GM18502 (cell line): ENCODE measurements at regions not wholly inside any gene's neighbourhood (a gene's known extent, or its start where the extent isn't known, plus 50 kb on each side); places are given as distances from the start of the nearest gene placed in this dataset.

ENCODE experiments used
- ATAC-seq: cut with Tn5 transposase; IDR thresholded peaks from one replicate; pipeline ENCODE4 v1.9.1; 2021; ENCODE audit warnings: mild to moderate bottlenecking; ENCODE audit not compliant: unreplicated experiment, poor library complexity

DNA sequence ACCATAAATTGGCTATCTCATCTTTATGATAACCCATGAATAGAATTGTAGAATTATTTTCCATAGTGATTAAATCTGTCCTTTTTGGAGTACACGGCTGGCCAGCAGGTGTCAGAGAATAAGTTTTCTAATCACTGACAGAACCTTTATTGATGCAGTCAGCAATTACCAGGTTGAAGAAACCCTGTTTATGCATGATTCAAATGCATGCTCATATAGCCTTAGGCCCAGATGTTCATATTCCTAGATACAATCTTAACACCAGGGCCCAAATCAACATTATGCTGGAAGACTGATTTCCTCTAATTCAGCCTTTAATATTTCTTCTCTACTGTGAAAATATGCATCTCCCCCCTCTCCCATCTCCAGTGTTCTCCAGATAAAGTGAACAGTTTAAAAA, 243.5 kb upstream of the DCBLD2 start:
- ATAC-seq: no peak

DNA sequence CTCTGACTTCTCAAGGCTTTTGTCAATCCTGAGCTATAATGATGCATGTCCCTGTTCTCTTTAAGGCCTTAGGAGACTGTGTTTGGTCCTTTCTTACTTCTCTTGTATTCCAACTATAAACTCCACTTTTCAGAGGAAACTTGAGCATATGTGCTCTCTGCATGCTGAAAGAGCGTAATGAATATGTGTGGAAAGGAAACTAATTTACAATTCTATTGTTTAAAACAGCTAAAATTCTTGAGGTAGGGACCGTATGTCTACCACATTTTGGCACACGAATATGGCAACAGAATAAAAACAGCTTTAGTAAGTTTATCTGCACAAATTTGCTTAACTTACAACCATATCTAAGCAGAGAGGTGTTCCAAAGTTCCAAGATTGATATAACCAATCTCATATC, 242.0 kb upstream of the DCBLD2 start:
- ATAC-seq: no peak

DNA sequence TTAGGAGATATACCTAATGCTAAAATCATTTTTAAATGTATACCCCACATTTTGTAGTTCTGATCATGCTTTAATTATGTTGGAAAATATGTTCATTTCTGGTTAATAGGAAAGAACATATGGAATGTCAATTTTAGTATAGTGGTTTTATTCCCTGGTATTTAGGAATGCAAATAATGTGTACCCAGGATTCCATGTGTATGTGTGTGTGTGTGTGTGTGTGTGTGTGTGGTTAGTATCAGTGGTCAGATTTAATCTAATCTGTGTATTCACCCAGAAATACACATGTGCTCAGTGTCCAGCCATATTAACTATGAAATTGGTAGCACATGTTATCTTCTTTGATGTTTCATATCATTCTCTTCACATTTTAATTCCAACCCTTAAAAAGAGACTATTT, 233.5 kb upstream of the DCBLD2 start:
- no peak for ATAC-seq

DNA sequence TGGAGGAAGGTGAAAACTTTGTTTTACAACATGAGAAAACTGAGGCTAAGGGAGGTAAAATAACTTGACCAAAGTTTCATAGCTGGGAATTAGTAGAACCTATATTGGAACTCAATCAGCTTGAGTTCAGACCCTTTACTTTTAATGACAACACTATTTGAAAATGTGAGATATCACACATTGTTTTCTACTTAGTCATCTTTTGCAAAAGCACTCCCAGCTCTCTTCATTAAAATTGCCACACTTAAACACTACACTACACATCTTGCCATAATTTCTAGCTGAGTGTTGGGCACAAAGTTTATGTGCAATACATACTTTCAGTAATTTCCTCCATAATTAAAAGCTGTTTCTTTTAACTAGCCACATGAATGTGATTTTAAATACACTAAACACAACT, 230.4 kb upstream of the DCBLD2 start:
- ATAC-seq: no peak

DNA sequence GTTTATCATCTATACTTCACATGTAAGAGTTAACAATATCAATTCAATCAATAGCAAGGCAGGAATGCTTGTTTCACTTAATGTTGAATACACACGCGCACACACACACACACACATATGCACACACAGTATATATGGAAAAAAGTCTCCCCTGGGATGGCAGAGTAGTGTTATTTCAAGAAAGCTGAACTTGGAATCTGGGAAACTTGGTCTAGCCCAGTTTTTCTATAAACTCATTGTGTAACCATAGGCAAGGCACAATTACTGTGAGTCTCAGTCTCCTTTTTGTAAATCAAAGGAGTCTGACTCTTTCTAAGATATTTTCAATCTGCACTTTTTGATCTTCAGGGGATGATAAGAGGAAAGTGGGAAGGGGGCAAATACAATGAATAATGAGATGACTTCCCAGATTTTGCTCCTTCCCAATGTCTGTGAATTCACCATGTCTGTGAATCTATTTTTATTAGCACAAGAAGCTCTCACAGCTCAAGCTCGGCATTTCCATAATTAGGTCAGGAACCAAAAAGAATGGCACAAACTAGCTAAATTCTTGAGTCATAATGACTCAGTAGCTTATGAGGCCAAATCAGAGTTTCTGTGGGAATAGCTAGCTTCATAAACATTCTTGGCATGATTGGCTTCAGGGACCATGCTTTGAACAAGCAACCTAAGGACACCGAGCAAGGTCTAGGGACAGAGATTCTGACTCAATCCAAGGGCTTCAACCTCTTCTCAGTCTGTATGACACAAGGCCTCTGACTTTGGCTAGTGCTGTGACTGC, 227.4 kb upstream of the DCBLD2 start:
- no peak for ATAC-seq

DNA sequence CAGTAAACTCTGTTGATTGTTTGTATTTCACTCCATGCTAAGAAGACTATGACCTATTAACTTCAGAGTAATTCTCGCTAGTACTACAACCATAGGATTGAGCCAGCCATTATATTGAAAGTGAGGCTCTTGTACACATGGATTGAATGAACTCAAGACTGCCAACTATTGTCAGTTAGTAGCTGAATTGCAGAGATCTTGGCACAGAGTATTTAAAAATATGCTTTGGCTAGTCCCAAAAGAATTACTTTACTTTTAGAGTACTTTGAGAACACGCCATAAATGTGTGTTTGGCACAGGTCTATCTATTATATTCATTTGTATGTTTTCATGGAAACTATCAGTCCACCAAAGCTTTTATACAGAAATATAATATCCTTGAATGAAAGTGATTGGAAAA, 226.7 kb upstream of the DCBLD2 start:
- no peak for ATAC-seq

DNA sequence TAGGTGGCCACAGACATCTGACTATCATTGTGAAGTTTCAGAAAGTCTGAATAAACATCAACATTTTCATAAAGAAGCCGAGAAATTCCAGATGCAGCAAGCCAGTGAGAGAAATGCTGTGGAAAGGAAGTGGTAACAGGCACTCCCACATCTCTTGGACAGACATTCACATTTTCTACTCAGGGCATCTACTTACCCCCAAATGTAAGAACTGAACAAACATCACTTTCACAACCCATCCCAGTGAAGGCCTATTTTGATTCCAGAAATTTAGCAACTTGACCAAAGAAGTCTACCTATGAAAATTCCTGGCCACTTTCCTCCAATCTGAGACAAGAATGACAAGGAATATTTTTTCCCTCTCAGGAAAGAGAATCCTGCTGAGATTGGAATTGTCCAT, 224.8 kb upstream of the DCBLD2 start:
- ATAC-seq: no peak

DNA sequence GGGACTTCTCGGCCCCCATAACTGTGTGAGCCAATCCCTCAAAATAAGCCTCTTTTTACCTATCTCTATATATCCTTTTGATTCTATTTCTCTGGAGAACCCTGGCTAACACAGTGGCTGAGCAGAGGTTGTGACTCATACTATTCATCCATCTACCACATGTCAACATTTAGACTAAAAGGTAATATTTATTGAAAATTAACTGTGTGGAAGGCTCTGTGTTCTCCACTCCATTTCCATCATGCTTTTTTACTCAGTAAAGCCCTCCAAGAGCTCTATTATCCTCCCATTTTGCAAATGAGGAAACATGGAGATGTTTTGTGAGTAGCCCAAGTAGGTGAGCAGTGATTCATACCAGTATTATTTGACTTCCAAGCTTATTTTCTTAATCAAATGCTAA, 217.9 kb upstream of the DCBLD2 start:
- no peak for ATAC-seq

DNA sequence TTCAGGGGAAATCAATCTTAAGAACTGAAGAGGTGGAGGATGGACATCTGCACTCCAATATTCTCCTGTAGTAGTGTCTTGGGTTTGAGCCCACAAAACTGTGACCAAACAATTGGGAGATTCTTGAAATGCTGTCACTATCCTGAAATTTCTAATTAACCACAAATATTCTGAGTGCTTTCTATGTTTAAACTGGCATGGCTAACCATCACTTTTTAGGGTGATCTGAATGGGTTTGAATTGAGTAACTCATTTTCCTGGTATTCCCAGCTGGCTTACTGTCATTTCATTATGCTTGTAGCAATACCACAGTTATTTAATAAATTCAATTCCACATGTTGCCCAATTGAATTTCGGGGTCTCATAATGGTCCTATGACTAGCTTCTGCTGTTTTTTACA, 216.9 kb upstream of the DCBLD2 start:
- ATAC-seq: no peak

DNA sequence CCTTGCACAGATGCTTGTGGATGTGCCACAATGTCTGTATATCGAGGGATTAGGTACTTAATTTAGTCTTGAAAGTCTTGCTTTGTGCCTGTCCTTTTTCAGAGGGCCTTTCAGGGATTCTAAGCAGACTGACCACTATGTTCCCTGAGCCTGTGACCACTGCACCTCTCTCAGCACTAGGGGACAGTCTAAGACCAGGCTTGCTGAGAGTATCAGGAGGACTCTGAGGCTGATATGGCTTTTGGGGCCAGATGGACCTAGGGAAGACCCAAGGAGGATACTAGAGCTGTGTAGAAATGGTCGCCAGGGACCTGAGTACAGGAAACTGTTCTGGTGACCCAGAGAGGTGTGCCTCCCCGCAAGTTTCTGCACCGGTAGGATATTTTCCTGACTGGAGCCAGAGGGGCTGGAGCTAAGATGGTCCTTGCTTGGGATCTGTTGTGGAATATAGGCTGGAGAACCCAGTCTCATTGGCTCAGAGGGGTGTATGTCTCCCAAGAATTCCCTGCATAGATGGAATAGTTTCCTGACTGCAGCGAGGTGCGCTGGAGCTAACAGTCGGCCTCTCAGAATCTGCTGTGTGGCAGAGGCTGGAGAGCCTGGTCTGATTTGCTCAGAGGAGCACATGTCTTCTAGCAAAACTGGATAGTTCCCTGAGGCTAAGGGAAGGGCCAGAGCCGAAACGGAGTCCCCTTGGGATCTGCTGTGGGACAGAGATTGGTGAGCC, 213.2 kb upstream of the DCBLD2 start:
- peak; percentile 41 for ATAC-seq

DNA sequence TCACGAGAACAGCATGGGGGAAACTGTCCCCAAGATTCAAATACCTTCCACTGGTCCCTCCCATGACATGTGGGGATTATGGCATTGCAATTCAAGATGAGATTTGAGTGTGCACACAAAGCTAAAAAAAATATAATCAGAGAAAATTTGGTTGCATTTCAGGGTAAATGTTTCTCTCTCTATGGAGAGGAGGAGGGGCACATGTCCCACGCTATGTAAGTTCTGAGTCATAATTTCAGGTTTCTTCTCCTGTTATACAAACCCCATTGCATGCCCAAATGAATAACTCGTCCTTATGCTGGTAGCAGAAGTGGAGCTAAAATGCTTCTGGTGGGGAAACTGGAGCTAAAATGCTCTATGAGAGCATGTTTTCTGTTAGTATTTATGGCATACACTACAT, 209.7 kb upstream of the DCBLD2 start:
- peak; percentile 71 for ATAC-seq

DNA sequence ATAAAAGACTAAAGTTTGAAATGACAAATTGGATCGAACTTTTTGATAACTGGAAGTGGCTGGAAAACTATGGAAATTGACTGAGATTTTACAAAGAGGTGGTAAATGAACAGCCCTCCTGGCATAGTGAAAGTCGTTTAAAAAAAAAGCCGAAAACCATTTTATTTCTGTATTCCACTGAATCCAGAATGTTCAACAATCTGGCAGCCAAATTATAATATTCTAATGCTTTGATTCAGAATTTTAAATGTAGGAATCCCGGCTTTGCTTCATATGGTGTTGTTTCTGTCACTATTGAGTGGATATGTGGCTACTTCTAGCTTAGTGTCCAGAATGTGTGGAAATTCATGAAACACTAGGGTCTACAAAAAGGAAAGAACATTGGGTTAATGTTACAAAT, 208.9 kb upstream of the DCBLD2 start:
- ATAC-seq: no peak

DNA sequence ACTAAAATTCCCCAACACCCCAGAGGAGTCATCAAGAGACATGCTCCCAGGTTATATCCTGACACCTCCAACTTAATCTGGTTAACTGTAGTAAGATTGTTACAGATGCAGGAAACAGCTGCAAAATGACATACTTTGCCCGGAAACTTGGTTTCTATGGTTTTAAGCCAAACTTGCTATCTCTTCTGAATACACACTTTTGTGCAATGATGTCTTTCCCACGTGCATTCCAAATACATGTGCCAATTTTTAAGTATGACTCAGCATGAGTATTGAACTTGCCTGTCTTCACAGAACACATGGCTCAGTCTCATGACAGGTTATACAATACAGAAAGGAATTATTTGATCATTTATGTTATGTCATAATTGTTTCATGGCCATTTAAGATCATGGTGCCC, 207.0 kb upstream of the DCBLD2 start:
- ATAC-seq: no peak

DNA sequence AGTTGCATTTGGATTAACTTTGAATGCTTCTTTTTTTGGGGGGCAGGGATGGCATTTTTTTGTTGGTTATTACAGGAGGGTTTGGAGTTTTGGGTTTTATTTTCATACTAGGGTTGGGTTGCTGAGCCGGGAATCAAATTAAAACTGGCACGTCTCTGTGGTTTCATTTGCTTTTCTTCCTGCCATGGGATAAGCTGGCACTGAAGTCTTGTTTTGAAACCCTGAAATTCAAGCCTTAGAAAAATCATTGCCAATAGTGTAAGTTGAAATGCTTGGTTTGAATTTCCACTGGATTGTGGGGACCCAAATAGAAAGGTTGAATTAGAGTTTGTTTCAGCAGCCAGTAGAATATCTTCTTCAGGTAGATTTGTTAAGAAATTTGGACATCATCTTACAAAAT, 193.1 kb upstream of the DCBLD2 start:
- ATAC-seq: no peak

DNA sequence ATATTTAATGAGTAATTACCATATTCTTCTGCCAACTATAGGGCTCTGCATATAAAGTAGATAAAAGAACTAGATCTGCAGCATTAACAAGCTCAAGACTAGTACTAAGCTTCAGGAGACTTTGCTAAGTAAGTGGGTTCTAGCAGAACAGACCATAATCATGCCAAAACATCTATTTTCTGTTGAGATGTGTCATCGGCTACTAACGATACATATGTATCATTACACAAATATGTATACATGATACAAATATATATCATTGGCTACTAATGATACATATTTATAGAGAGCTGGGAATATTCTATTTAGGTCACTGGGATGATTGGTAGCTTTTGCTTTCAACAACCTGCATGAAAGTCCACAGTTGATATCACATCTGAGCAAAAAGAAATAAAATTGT, 185.8 kb upstream of the DCBLD2 start:
- no peak for ATAC-seq

DNA sequence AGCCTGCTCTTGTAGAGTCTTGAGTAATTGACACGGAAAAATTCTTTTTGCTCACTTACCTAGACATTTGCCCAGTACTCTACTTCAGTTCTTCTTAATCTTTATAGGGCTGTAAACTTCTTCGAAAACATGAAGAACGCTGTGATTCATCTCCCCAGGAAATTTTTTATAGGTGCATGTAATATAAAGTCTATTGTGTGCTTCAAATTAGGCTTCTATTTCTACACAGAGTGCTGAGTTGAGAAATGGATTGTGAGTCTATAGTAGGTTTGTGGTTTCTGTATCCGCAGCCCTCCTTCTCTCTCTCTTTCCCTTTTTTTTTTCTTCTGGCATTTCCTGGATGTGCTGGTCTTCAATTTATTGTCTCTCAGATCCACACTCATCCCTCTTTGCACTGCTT, 183.3 kb upstream of the DCBLD2 start:
- no peak for ATAC-seq

DNA sequence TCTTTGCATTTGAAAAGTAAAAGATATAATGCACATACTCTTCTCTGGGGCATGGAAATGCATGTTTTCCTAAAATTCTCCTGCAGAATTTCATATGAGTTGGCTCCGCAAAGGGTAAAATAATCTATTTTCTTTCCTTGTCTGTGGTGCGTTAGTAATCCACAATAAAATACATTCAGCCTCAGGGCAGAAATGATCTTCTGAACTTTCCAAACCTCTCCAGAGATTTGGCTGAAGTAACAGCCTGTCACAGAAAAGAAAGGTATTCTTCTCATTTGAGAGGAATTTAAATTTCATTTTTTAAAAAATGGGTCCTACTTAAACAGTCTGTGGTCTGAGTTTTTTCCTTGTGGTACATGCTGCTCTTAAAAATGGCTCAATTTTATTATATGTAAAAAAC, 182.7 kb upstream of the DCBLD2 start:
- no peak for ATAC-seq

DNA sequence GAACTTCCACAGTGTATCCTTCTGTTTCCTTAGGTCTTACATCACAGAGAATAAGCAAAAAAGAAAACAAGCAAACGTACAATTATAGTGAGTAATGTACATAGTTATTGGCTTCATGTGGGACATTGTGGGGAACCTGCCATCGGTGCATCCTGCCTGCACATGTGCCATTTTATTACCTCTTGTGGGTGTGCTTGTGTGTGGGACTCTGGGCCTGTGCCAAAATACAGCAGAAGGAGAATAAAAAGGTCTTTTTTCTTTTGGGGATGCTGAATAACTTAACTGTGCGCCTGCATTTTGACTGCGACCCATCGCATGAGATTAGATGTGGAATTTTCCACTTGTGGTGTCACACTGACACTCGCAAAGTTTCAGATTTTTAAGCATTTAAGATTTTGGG, 169.6 kb upstream of the DCBLD2 start:
- ATAC-seq: no peak

DNA sequence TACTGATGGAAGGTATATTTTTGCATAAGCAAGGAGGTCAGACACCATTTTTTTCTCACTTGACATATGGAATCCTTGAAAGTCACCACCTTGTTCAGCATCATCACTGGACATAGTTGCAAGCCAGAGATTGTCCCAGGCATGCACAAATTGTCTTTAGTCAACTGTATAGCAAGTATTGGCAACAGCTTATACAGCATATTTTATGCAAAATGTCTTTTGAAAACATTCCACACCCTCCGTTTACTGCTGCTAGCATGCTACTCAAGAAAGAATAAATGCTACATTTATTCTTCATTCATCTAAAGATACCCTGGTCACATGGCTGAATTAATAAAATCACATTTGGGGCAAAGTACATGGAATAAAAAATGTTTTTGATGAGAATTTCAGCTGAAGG, 168.5 kb upstream of the DCBLD2 start:
- ATAC-seq: no peak

DNA sequence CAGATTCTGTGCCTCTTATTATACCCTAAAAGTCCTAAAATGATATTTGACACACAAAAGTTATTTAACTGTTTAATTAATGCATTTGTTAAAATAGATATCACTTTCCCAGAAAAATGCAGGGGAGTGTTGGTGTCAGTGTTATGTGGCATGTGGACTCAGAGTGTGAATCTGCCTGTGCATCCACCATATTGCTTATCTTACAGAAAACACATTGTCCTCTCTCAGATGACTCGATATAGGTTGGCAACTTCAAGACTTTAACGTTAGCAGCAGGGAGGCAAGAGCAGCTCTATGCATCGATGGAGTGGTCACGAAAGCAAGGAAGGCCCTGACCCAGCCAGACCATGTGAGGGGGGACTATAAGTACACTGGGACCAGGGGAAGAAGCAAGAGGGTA, 165.4 kb upstream of the DCBLD2 start:
- ATAC-seq: no peak

DNA sequence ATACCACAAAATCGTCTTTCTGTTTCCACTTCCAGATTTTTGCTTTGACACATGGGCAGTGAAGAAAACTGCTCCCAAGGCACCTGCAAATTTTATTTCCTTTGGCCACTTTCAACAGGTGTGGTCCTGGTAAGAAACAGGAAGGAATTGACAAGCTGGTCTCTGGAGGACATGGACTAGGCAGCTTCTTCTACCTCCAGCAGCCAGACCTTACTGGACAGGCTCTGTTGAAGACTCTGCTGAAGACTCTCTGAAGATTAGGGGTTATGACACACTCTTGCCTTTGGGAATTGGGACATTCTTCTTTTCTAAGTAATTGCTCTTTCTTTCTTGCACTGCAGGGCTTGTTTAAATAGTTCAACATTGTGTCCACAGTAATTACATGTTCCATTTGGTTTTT, 147.7 kb upstream of the DCBLD2 start:
- ATAC-seq: no peak

DNA sequence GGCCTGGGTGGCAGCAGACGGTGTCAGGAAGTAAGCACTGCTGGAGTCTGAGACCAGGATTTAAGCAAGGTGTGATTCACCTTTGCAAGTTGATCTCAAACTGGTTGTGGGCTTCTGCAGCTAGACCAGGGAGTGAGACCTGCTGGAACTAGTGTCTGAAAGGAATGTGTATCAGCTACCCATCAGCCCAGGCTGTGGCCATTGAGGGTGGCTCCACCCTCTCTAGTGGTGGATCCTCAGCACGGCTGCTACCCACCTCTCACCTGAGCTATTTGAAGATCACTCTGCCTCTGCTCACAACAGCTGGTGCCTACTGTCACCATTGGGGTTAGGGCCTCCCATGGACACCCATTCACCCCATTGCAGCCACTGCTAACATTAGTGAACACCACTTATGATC, 140.3 kb upstream of the DCBLD2 start:
- no peak for ATAC-seq
